HEK293T (cell line): ENCODE measurements at regions not wholly inside any gene's neighbourhood (a gene's known extent, or its start where the extent isn't known, plus 50 kb on each side); places are given as distances from the start of the nearest gene placed in this dataset.

Experiments used
- BHLHE40 ChIP-seq: fragments of 450-650 bp; IDR thresholded peaks from 2 replicates; pipeline ENCODE4 v1.6.1; 2016; ENCODE audit warnings: mild to moderate bottlenecking, moderate library complexity, borderline replicate concordance
- CTBP1 ChIP-seq: fragments of 450-650 bp; IDR thresholded peaks from 2 replicates; pipeline ENCODE4 v1.6.1; 2016; ENCODE audit warnings: borderline replicate concordance
- ELF4 ChIP-seq: fragments of 450-650 bp; IDR thresholded peaks from 2 replicates; pipeline ENCODE4 v1.6.1; 2017; ENCODE audit warnings: antibody characterized with exemption
- FOXA1 ChIP-seq: fragments of 450-650 bp; IDR thresholded peaks from 2 replicates; pipeline ENCODE4 v1.6.1; 2016; ENCODE audit warnings: mild to moderate bottlenecking
- FOXK2 ChIP-seq: fragments of 450-650 bp; IDR thresholded peaks from 2 replicates; pipeline ENCODE4 v1.6.1; 2016; ENCODE audit warnings: mild to moderate bottlenecking
- FOXM1 ChIP-seq: fragments of 450-650 bp; IDR thresholded peaks from 2 replicates; pipeline ENCODE4 v1.6.1; 2017; ENCODE audit warnings: mild to moderate bottlenecking, borderline replicate concordance
- NFRKB ChIP-seq: fragments of 450-650 bp; IDR thresholded peaks from 2 replicates; pipeline ENCODE4 v1.6.1; 2016; ENCODE audit warnings: mild to moderate bottlenecking, moderate library complexity
- SP1 ChIP-seq: fragments of 450-650 bp; IDR thresholded peaks from 2 replicates; pipeline ENCODE4 v1.6.1; 2017
- SUZ12 ChIP-seq: fragments of 450-650 bp; IDR thresholded peaks from 2 replicates; pipeline ENCODE4 v1.6.1; 2016; ENCODE audit warnings: mild to moderate bottlenecking
- TARDBP ChIP-seq: fragments of 450-650 bp; IDR thresholded peaks from 2 replicates; pipeline ENCODE4 v1.6.1; 2016
- ZNF384 ChIP-seq: fragments of 450-650 bp; IDR thresholded peaks from 2 replicates; pipeline ENCODE4 v1.6.1; 2016

DNA sequence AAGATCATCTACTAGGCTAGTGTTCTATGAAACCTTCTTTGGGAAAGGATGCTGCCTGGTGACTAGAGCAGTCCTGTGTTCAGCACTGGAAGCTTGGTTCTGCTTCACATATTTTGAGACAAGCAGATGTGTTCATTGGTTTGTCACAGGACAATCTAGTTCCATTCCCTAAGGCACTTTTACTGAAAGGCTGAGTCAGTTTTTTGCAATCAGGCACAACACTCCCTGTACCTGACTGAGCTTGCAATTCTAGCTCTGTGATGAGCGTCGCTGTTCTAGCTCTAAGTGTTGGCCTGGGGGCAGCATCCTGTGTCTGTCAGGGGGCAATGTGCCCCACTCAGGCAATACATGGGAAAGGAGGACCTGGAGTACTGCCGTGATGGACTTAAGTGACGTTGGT, 144.4 kb downstream of the CAND1 start:
- TF ChIP-seq TARDBP = no peak
- no peak for TF ChIP-seq ELF4
- no peak for TF ChIP-seq SP1
- TF ChIP-seq NFRKB = no peak
- no peak for TF ChIP-seq CTBP1
- TF ChIP-seq FOXM1 = no peak
- TF ChIP-seq BHLHE40 = no peak
- no peak for TF ChIP-seq FOXK2
- no peak for TF ChIP-seq SUZ12
- no peak for TF ChIP-seq ZNF384
- TF ChIP-seq FOXA1 = no peak
